ENCODE measurements at regions not wholly inside any gene's neighbourhood (a gene's known extent, or its start where the extent isn't known, plus 50 kb on each side); places are given as distances from the start of the nearest gene placed in this dataset.
"Not testable (repeated sequence)": the region's sequence is repeated elsewhere in the genome, so short reads cannot be mapped to it uniquely, and the experiment has no call there.

GRCh38 chr1:103344930-103345329, 180.6 kb upstream of the RNPC3 start:
- no peak for DNase-seq

GRCh38 chr1:103341377-103341880, 184.1 kb upstream of the RNPC3 start:
- no peak for DNase-seq

- DNase-seq: no peak
These were observed 187.7 kb upstream of the RNPC3 start for GRCh38 chr1:103337779-103338178.

GRCh38 chr1:103336408-103336807, 189.1 kb upstream of the RNPC3 start:
- DNase-seq: no peak

GRCh38 chr1:103333141-103333540, 192.4 kb upstream of the RNPC3 start:
- DNase-seq: no peak

- DNase-seq: no peak
These were observed 198.3 kb upstream of the RNPC3 start for GRCh38 chr1:103327054-103327719.

- no peak for DNase-seq
These were observed 198.9 kb upstream of the RNPC3 start for GRCh38 chr1:103326595-103326994.

GRCh38 chr1:103309786-103310185, 201.5 kb upstream of the COL11A1 start:
- no peak for DNase-seq

GRCh38 chr1:103307751-103308150, 199.4 kb upstream of the COL11A1 start:
- no peak for DNase-seq

GRCh38 chr1:103283841-103284669, 175.7 kb upstream of the COL11A1 start:
- DNase-seq: no peak

GRCh38 chr1:103283371-103283770, 175.0 kb upstream of the COL11A1 start:
- DNase-seq: peak; percentile 12

- DNase-seq: no peak
These were observed 167.4 kb upstream of the COL11A1 start for GRCh38 chr1:103275725-103276124.

GRCh38 chr1:103274886-103275285, 166.6 kb upstream of the COL11A1 start:
- DNase-seq: no peak

GRCh38 chr1:103273106-103273505, 164.8 kb upstream of the COL11A1 start:
- DNase-seq: no peak

- DNase-seq: not testable (repeated sequence)
These were observed 163.1 kb upstream of the COL11A1 start for GRCh38 chr1:103271471-103271870.

- no peak for DNase-seq
These were observed 159.6 kb upstream of the COL11A1 start for GRCh38 chr1:103267893-103268292.

- DNase-seq: no peak
These were observed 158.9 kb upstream of the COL11A1 start for GRCh38 chr1:103267266-103267665.

- DNase-seq: no peak
These were observed 157.7 kb upstream of the COL11A1 start for GRCh38 chr1:103266036-103266435.

- no peak for DNase-seq
These were observed 157.2 kb upstream of the COL11A1 start for GRCh38 chr1:103265551-103265950.

- DNase-seq: no peak
These were observed 151.7 kb upstream of the COL11A1 start for GRCh38 chr1:103259982-103260381.

GRCh38 chr1:103256490-103256889, 148.2 kb upstream of the COL11A1 start:
- DNase-seq: no peak

GRCh38 chr1:103254691-103255090, 146.4 kb upstream of the COL11A1 start:
- no peak for DNase-seq

- DNase-seq: no peak
These were observed 142.1 kb upstream of the COL11A1 start for GRCh38 chr1:103250441-103250861.

- DNase-seq: no peak
These were observed 140.2 kb upstream of the COL11A1 start for GRCh38 chr1:103248417-103249102.
